DOHH2 (cell line): ENCODE measurements at regions not wholly inside any gene's neighbourhood (a gene's known extent, or its start where the extent isn't known, plus 50 kb on each side); places are given as distances from the start of the nearest gene placed in this dataset.

Experiments used
- H3F3A ChIP-seq: fragments of 200-600 bp; sonication (generic), shearing (Covaris generic); 2 replicates; pipeline ENCODE4 v1.6.0; 2016; ENCODE audit warnings: antibody characterized with exemption, mild to moderate bottlenecking; ENCODE audit not compliant: control insufficient read depth, insufficient read depth
- H3K27ac ChIP-seq: fragments of 200-600 bp; sonication (generic); 2 replicates; pipeline ENCODE4 v1.5.1; 2014; ENCODE audit warnings: low read depth, mild to moderate bottlenecking, low read length, moderate library complexity
- H3K27me3 ChIP-seq: fragments of 200-600 bp; sonication (generic); 2 replicates; pipeline ENCODE4 v1.6.1; 2014; ENCODE audit warnings: mild to moderate bottlenecking, low read length, mixed read lengths; ENCODE audit not compliant: control insufficient read depth
- H3K36me3 ChIP-seq: fragments of 200-600 bp; sonication (generic); 2 replicates; pipeline ENCODE4 v1.6.1; 2014; ENCODE audit warnings: mild to moderate bottlenecking, low read length, moderate library complexity, mixed read lengths; ENCODE audit not compliant: control insufficient read depth
- H3K4me1 ChIP-seq: fragments of 200-600 bp; sonication (generic); 2 replicates; pipeline ENCODE4 v1.6.1; 2014; ENCODE audit warnings: mild to moderate bottlenecking, low read length, mixed read lengths; ENCODE audit not compliant: control insufficient read depth
- H3K4me2 ChIP-seq: fragments of 200-600 bp; sonication (generic); 2 replicates; pipeline ENCODE4 v1.6.0; 2014; ENCODE audit warnings: mild to moderate bottlenecking, low read length, moderate library complexity
- H3K4me3 ChIP-seq: fragments of 200-600 bp; sonication (generic); 2 replicates; pipeline ENCODE4 v1.5.1; 2014; ENCODE audit warnings: mild to moderate bottlenecking, low read length, mixed read lengths
- H3K79me2 ChIP-seq: fragments of 200-600 bp; sonication (generic); 2 replicates; pipeline ENCODE4 v1.6.1; 2014; ENCODE audit warnings: mild to moderate bottlenecking, low read length, mixed read lengths; ENCODE audit not compliant: control insufficient read depth
- H3K9me2 ChIP-seq: fragments of 200-600 bp; sonication (generic); replicated peaks from 2 replicates; pipeline ENCODE4 v1.6.1; 2014; ENCODE audit warnings: mild to moderate bottlenecking, low read length, mixed read lengths; ENCODE audit not compliant: control insufficient read depth
- H3K9me3 ChIP-seq: fragments of 200-600 bp; sonication (generic); 2 replicates; pipeline ENCODE4 v1.6.1; 2014; ENCODE audit warnings: antibody characterized with exemption, low read length, mixed read lengths; ENCODE audit not compliant: control insufficient read depth, insufficient read depth
- H4K20me1 ChIP-seq: fragments of 200-600 bp; sonication (generic); 2 replicates; pipeline ENCODE4 v1.6.0; 2014; ENCODE audit warnings: low read depth, mild to moderate bottlenecking, antibody characterized with exemption, low read length, moderate library complexity; ENCODE audit not compliant: control insufficient read depth, insufficient read depth
- CTCF ChIP-seq: fragments of 200-600 bp; sonication (generic); IDR thresholded peaks from one replicate; pipeline ENCODE4 v1.5.1; 2014; ENCODE audit warnings: antibody characterized with exemption, mild to moderate bottlenecking, low read depth, low read length; ENCODE audit not compliant: poor library complexity, severe bottlenecking
- EZH2phosphoT487 ChIP-seq: fragments of 200-600 bp; sonication (generic); IDR thresholded peaks from 2 replicates; pipeline ENCODE4 v1.6.1; 2017; ENCODE audit warnings: borderline replicate concordance, mild to moderate bottlenecking, antibody characterized with exemption, low read length, moderate library complexity, mixed read lengths

GRCh38 chr5:74030821-74031220 is 404.8 kb downstream of the ARHGEF28 start:
- Histone ChIP-seq H4K20me1 (no peaks in the 10 kb centered on the region), H3K9me3 (no peaks in the 10 kb centered on the region), H3K36me3 (no peaks in the 10 kb centered on the region), H3K4me2 (no peak overlapping the region), H3K27ac (no peak overlapping the region), H3K4me1 (no peaks in the 10 kb centered on the region), H3F3A (no peaks in the 10 kb centered on the region), H3K9me2 (no peaks in the 10 kb centered on the region), H3K79me2 (no peaks in the 10 kb centered on the region), H3K4me3 (no peak overlapping the region), H3K27me3 (no peaks in the 10 kb centered on the region)
- TF ChIP-seq EZH2phosphoT487 (no peak), CTCF (no peak)

- no peaks in the 10 kb centered on the region for H3F3A ChIP-seq
- TF ChIP-seq EZH2phosphoT487 (no peak), CTCF (no peak)
- H3K79me2 ChIP-seq = no peaks in the 10 kb centered on the region
- H3K27me3 ChIP-seq = no peaks in the 10 kb centered on the region
- no peak overlapping the region for H3K4me2 ChIP-seq
- H3K4me1 ChIP-seq = no peaks in the 10 kb centered on the region
- H4K20me1 ChIP-seq = no peaks in the 10 kb centered on the region
- H3K9me2 ChIP-seq = no peaks in the 10 kb centered on the region
- H3K27ac ChIP-seq = no peak overlapping the region
- no peaks in the 10 kb centered on the region for H3K9me3 ChIP-seq
- H3K36me3 ChIP-seq = no peaks in the 10 kb centered on the region
- H3K4me3 ChIP-seq = no peak overlapping the region
Observed at GRCh38 chr5:74030371-74030770, 404.4 kb downstream of the ARHGEF28 start.

- Histone ChIP-seq H3K27ac (no peak overlapping the region), H4K20me1 (no peaks in the 10 kb centered on the region), H3K4me3 (no peak overlapping the region), H3K4me1 (no peaks in the 10 kb centered on the region), H3K9me3 (no peaks in the 10 kb centered on the region), H3F3A (no peaks in the 10 kb centered on the region), H3K27me3 (no peaks in the 10 kb centered on the region), H3K36me3 (no peaks in the 10 kb centered on the region), H3K9me2 (no peaks in the 10 kb centered on the region), H3K79me2 (no peaks in the 10 kb centered on the region), H3K4me2 (no peak overlapping the region)
- no peak for TF ChIP-seq CTCF
- TF ChIP-seq EZH2phosphoT487 = no peak
Observed at GRCh38 chr5:74028976-74029375, 403.0 kb downstream of the ARHGEF28 start.

- no peaks in the 10 kb centered on the region for H3K4me1 ChIP-seq
- TF ChIP-seq EZH2phosphoT487 (no peak), CTCF (no peak)
- no peaks in the 10 kb centered on the region for H3K27me3 ChIP-seq
- H3K9me3 ChIP-seq = no peaks in the 10 kb centered on the region
- H4K20me1 ChIP-seq = no peaks in the 10 kb centered on the region
- H3K36me3 ChIP-seq = no peaks in the 10 kb centered on the region
- no peak overlapping the region for H3K4me3 ChIP-seq
- no peak overlapping the region for H3K4me2 ChIP-seq
- no peak overlapping the region for H3K27ac ChIP-seq
- H3F3A ChIP-seq = no peaks in the 10 kb centered on the region
- H3K9me2 ChIP-seq = no peaks in the 10 kb centered on the region
- no peaks in the 10 kb centered on the region for H3K79me2 ChIP-seq
Observed at GRCh38 chr5:74028406-74028805, 402.4 kb downstream of the ARHGEF28 start.
